Activated naive CD8-positive, alpha-beta T cell treated with anti-CD3 and anti-CD28 coated beads for 36 hours (primary cell): ENCODE measurements at regions not wholly inside any gene's neighbourhood (a gene's known extent, or its start where the extent isn't known, plus 50 kb on each side); places are given as distances from the start of the nearest gene placed in this dataset.

Experiments
- DNase-seq: peaks from one replicate; pipeline ENCODE4 v3.0.0; 2021
- H3K27ac Mint-ChIP-seq: one replicate; pipeline ENCODE4 v1.8.0; 2022; ENCODE audit warnings: mild to moderate bottlenecking, moderate library complexity, mixed read lengths
- H3K27me3 Mint-ChIP-seq: one replicate; pipeline ENCODE4 v1.8.0; 2022; ENCODE audit warnings: mild to moderate bottlenecking, mixed read lengths
- H3K36me3 Mint-ChIP-seq: one replicate; pipeline ENCODE4 v1.8.0; 2021; ENCODE audit warnings: mild to moderate bottlenecking, mixed read lengths
- H3K4me1 Mint-ChIP-seq: one replicate; pipeline ENCODE4 v1.8.0; 2021; ENCODE audit warnings: mixed read lengths
- H3K4me3 Mint-ChIP-seq: one replicate; pipeline ENCODE4 v1.8.0; 2022; ENCODE audit warnings: mild to moderate bottlenecking, moderate library complexity, mixed read lengths
- H3K9me3 Mint-ChIP-seq: one replicate; pipeline ENCODE4 v1.8.0; 2022; ENCODE audit warnings: mixed read lengths

GRCh38 chr6:159493231-159493897, 199.7 kb downstream of the SOD2 start:
- Mint-ChIP-seq H3K4me1 (no peaks in the 10 kb centered on the region), H3K9me3 (peaks cover 6% of the 10 kb centered on the region), H3K27ac (no peak overlapping the region), H3K36me3 (no peaks in the 10 kb centered on the region), H3K27me3 (peaks cover 39% of the 10 kb centered on the region), H3K4me3 (no peak overlapping the region)
- no peak for DNase-seq

GRCh38 chr6:159490298-159490937, 202.6 kb downstream of the SOD2 start:
- DNase-seq, result no peak
- H3K4me3 Mint-ChIP-seq, result no peak overlapping the region
- no peaks in the 10 kb centered on the region for H3K4me1 Mint-ChIP-seq
- peaks cover 27% of the 10 kb centered on the region for H3K27me3 Mint-ChIP-seq
- no peaks in the 10 kb centered on the region for H3K36me3 Mint-ChIP-seq
- no peak overlapping the region for H3K27ac Mint-ChIP-seq
- H3K9me3 Mint-ChIP-seq, result no peaks in the 10 kb centered on the region

GRCh38 chr6:159487636-159488035, 205.4 kb downstream of the SOD2 start:
- H3K27ac Mint-ChIP-seq, result no peak overlapping the region
- DNase-seq, result no peak
- no peaks in the 10 kb centered on the region for H3K4me1 Mint-ChIP-seq
- no peaks in the 10 kb centered on the region for H3K36me3 Mint-ChIP-seq
- no peaks in the 10 kb centered on the region for H3K9me3 Mint-ChIP-seq
- H3K4me3 Mint-ChIP-seq, result no peak overlapping the region
- H3K27me3 Mint-ChIP-seq, result peaks cover 22% of the 10 kb centered on the region

- no peak for DNase-seq
- H3K27me3 Mint-ChIP-seq, result peaks cover 25% of the 10 kb centered on the region
- no peak overlapping the region for H3K27ac Mint-ChIP-seq
- H3K9me3 Mint-ChIP-seq, result no peaks in the 10 kb centered on the region
- H3K4me1 Mint-ChIP-seq, result no peaks in the 10 kb centered on the region
- no peak overlapping the region for H3K4me3 Mint-ChIP-seq
- H3K36me3 Mint-ChIP-seq, result no peaks in the 10 kb centered on the region
Measured at GRCh38 chr6:159483259-159483658, 209.8 kb downstream of the SOD2 start.

GRCh38 chr6:159481897-159482296, 211.1 kb downstream of the SOD2 start:
- H3K27ac Mint-ChIP-seq, result no peak overlapping the region
- H3K4me1 Mint-ChIP-seq, result no peaks in the 10 kb centered on the region
- H3K9me3 Mint-ChIP-seq, result no peaks in the 10 kb centered on the region
- no peaks in the 10 kb centered on the region for H3K36me3 Mint-ChIP-seq
- peaks cover 25% of the 10 kb centered on the region for H3K27me3 Mint-ChIP-seq
- DNase-seq, result no peak
- H3K4me3 Mint-ChIP-seq, result no peak overlapping the region

GRCh38 chr6:159480471-159480870, 212.6 kb downstream of the SOD2 start:
- no peak overlapping the region for H3K27ac Mint-ChIP-seq
- H3K27me3 Mint-ChIP-seq, result peaks cover 25% of the 10 kb centered on the region
- DNase-seq, result no peak
- no peaks in the 10 kb centered on the region for H3K9me3 Mint-ChIP-seq
- H3K36me3 Mint-ChIP-seq, result no peaks in the 10 kb centered on the region
- H3K4me1 Mint-ChIP-seq, result no peaks in the 10 kb centered on the region
- H3K4me3 Mint-ChIP-seq, result no peak overlapping the region

- Mint-ChIP-seq H3K9me3 (no peaks in the 10 kb centered on the region), H3K27me3 (peaks cover 22% of the 10 kb centered on the region), H3K27ac (no peak overlapping the region), H3K36me3 (no peaks in the 10 kb centered on the region), H3K4me1 (no peaks in the 10 kb centered on the region), H3K4me3 (no peak overlapping the region)
- no peak for DNase-seq
Measured at GRCh38 chr6:159479146-159479545, 213.9 kb downstream of the SOD2 start.

- DNase-seq, result no peak
- Mint-ChIP-seq H3K27ac (no peak overlapping the region), H3K36me3 (no peaks in the 10 kb centered on the region), H3K4me1 (no peaks in the 10 kb centered on the region), H3K27me3 (peaks cover 6% of the 10 kb centered on the region), H3K4me3 (no peak overlapping the region), H3K9me3 (no peaks in the 10 kb centered on the region)
Measured at GRCh38 chr6:159473475-159474263, 219.4 kb downstream of the SOD2 start.

- Mint-ChIP-seq H3K27ac (no peak overlapping the region), H3K4me3 (no peak overlapping the region), H3K36me3 (no peaks in the 10 kb centered on the region), H3K9me3 (no peaks in the 10 kb centered on the region), H3K4me1 (peaks cover 9% of the 10 kb centered on the region), H3K27me3 (peaks cover 21% of the 10 kb centered on the region)
- DNase-seq, result no peak
Measured at GRCh38 chr6:159470397-159470796, 222.6 kb downstream of the SOD2 start.

- DNase-seq, result no peak
- no peaks in the 10 kb centered on the region for H3K9me3 Mint-ChIP-seq
- H3K27me3 Mint-ChIP-seq, result peaks cover 21% of the 10 kb centered on the region
- H3K4me1 Mint-ChIP-seq, result peaks cover 9% of the 10 kb centered on the region
- no peak overlapping the region for H3K4me3 Mint-ChIP-seq
- H3K27ac Mint-ChIP-seq, result no peak overlapping the region
- H3K36me3 Mint-ChIP-seq, result no peaks in the 10 kb centered on the region
Measured at GRCh38 chr6:159469443-159469842, 223.6 kb downstream of the SOD2 start.

- peaks cover 21% of the 10 kb centered on the region for H3K27me3 Mint-ChIP-seq
- H3K4me1 Mint-ChIP-seq, result peaks cover 9% of the 10 kb centered on the region
- H3K9me3 Mint-ChIP-seq, result no peaks in the 10 kb centered on the region
Measured at GRCh38 chr6:159468994-159469393, 224.0 kb downstream of the SOD2 start.

GRCh38 chr6:159467473-159468041, 225.5 kb downstream of the SOD2 start:
- Mint-ChIP-seq H3K4me3 (no peak overlapping the region), H3K27ac (no peak overlapping the region), H3K4me1 (peaks cover 9% of the 10 kb centered on the region), H3K27me3 (peaks cover 25% of the 10 kb centered on the region), H3K9me3 (no peaks in the 10 kb centered on the region), H3K36me3 (no peaks in the 10 kb centered on the region)
- no peak for DNase-seq

More at GRCh38 chr6:159468994-159469393, 224.0 kb downstream of the SOD2 start:
- Mint-ChIP-seq H3K36me3 (no peaks in the 10 kb centered on the region), H3K27ac (no peak overlapping the region), H3K4me3 (no peak overlapping the region)
- DNase-seq, result no peak

GRCh38 chr6:159466926-159467325, 226.1 kb downstream of the SOD2 start:
- Mint-ChIP-seq H3K9me3 (no peaks in the 10 kb centered on the region), H3K27ac (no peak overlapping the region), H3K4me3 (no peak overlapping the region), H3K4me1 (peaks cover 9% of the 10 kb centered on the region), H3K27me3 (peaks cover 25% of the 10 kb centered on the region), H3K36me3 (no peaks in the 10 kb centered on the region)
- no peak for DNase-seq

- H3K4me1 Mint-ChIP-seq, result peaks cover 9% of the 10 kb centered on the region
- peaks cover 23% of the 10 kb centered on the region for H3K27me3 Mint-ChIP-seq
- no peak for DNase-seq
- no peaks in the 10 kb centered on the region for H3K9me3 Mint-ChIP-seq
- H3K27ac Mint-ChIP-seq, result no peak overlapping the region
- no peak overlapping the region for H3K4me3 Mint-ChIP-seq
- H3K36me3 Mint-ChIP-seq, result no peaks in the 10 kb centered on the region
Measured at GRCh38 chr6:159464816-159465215, 228.2 kb downstream of the SOD2 start.

GRCh38 chr6:159463119-159463829, 229.8 kb downstream of the SOD2 start:
- peaks cover 9% of the 10 kb centered on the region for H3K4me1 Mint-ChIP-seq
- no peaks in the 10 kb centered on the region for H3K36me3 Mint-ChIP-seq
- no peak for DNase-seq
- H3K27me3 Mint-ChIP-seq, result peaks cover 19% of the 10 kb centered on the region
- no peaks in the 10 kb centered on the region for H3K9me3 Mint-ChIP-seq
- no peak overlapping the region for H3K4me3 Mint-ChIP-seq
- H3K27ac Mint-ChIP-seq, result no peak overlapping the region
